Dedifferentiated amniotic fluid mesenchymal stem cell (primary cell): ENCODE measurements at regions not wholly inside any gene's neighbourhood (a gene's known extent, or its start where the extent isn't known, plus 50 kb on each side); places are given as distances from the start of the nearest gene placed in this dataset.
"Not testable (repeated sequence)": the region's sequence is repeated elsewhere in the genome, so short reads cannot be mapped to it uniquely, and the experiment has no call there.

Experiments
- DNase-seq: peaks from one replicate; pipeline ENCODE4 v3.0.0-alpha.2; 2016; ENCODE audit errors: extremely low spot score

DNA sequence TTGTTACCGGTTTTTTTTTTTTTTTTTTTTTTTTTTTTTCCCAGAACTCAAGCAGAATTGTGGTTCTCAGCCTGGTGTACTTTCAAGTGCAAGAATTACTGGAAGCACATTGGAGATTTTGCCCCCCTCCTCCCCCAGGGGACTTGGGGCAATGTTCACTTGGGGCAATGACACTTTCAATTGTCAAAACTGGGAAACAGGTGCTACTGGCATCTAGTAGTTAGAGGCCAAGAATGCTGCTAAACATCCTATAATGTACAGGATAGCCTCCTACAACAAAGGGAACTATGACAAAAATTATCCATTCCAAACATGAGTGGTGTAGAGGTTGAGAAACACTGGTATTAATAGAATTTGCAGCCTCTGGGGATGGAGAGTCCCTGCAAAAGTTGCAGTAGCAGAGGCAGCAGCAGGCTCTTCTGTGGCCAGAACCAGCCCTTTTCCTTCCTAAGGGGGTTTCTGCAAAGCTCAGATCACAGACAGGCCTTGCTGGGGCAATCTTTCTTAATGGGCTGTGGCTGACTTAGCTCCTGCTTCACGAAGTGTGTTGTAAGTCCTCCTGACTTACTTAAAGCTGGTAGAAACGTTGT, 144.3 kb upstream of the MRPS22 start:
- no peak for DNase-seq

DNA sequence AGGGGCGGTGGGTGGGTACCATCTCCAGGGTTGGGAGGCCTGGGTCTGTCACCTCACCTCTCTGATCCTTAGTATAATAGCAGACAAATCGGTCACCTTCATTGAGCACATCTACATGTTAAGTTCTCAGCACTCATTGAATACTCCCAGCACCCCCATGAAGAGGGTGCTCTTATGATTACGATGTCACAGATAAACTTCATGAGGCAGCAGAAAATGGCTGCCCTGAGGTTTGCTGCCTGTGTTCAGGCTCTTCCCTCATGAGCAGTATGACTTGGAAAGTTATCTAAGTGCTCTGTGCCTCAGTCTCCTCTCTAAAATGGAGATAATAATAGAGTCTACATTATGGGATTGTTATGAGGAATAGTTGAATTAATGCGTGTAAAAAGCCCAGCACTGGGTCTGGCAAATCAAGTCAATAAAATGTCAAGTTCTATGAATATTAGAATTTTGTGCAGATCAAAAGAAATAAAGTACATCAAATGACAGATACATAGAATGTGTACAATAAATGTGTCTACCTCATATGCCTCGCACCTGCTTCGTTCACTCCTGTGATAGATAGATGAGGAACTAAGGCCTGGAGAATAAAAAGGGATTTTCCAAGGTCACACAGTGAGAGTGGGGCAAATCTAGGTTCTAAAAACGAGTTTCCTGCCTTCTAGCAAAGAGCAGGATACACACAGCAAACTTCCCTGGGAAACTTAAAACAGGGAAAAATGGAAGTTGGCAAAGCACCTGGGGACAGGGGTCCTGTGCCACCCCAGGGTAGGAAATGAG, 142.2 kb upstream of the MRPS22 start:
- DNase-seq, result no peak

DNA sequence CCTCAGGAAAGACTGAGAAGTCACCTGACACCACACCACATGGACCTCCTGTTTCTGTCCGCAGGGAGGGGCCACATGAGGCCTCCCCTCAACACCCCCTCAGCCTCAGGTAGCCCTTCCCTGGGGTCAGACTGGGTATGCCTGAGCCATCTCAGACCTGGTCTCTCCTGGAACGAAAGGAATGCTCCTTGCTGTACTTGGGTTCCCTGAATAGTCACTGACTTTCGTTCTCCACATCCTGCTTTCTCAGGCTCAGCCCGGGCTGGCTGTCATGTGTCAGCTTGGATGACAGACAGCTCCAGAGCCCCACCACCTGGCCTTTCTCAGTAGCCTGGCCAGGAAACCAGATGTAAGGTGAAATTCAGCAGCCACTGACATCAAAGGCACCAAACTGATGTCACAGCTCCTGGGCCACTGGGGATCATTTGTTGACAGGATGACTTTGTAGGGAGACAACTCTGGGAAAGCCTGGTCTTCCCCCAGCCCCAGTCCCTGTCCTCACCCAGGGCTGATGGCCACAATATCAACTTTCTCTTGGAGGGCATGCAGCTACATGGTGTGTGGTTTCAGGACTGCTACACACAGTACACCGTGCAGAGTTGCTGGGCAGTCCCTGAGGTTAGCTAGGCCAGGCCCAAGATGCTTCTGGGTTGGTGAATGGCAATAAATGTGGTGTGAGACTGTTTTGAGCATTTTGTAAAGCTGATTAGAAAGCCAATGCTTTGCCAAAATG, 141.4 kb upstream of the MRPS22 start:
- no peak for DNase-seq

GRCh38 chr3:139202959-139203349, 140.9 kb upstream of the MRPS22 start:
- no peak for DNase-seq

DNA sequence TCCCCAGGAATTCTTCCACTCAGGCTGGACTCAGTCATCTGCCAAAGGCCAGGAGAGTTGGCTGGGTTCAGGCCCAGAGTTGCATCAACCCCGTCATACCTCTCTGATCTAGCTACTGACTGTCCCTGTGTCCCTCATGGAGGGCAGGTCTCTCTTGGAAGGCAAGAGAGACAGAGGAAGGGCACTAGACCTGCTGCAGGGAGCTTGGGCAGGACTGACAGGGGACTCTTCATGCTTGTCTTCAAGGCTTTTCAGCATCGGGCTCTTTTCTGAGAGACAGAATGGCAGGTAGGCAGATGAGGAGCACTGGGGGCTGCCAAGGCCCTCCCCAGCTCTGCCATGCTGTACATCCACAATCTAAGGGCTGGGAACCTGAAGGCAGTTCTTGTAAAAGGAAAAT, 140.1 kb upstream of the MRPS22 start:
- no peak for DNase-seq

- DNase-seq, result no peak
Observed at GRCh38 chr3:139204728-139205127, 139.1 kb upstream of the MRPS22 start.

GRCh38 chr3:139213936-139214335, 129.9 kb upstream of the MRPS22 start:
- DNase-seq, result no peak

GRCh38 chr3:139216958-139217357, 126.9 kb upstream of the MRPS22 start:
- DNase-seq, result no peak

DNA sequence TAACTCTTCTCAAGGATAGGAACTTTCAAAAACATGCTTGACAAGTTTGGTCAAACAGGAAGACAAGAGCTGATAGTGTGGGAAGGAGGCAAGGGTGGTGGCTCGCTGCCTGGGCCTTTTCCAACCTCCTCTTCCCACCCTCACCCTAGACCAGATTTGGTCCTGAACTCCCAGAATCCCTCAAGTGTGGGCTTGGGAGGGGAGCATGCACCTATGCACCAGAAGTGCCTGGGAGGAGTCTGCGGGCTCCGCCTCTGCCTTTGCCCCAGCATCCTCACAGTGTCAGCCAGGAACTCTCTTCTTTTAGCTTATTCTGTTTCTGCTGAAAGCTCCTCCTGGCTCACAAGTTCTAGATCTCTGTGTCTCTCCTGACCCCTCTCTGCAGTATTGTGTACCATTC, 126.2 kb upstream of the MRPS22 start:
- no peak for DNase-seq

DNA sequence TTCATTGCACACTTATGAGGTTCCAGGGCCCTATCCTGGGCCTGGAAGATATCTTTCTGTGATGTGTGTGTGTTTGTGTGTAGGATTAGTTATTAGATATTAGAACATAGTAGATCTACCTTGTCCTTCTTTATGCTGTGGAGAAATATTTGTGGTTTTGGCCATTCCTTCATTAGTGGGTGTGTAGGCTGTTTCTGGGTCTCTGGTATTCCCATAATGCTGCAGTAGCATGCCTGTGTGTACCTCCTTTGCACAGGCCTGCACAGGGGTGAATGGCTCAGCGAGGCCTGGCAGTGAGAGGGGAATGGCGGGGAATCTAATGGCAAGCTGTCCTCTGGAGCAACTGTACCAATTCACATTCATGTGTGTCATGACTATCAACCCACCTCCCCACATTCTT, 125.8 kb upstream of the MRPS22 start:
- no peak for DNase-seq

DNA sequence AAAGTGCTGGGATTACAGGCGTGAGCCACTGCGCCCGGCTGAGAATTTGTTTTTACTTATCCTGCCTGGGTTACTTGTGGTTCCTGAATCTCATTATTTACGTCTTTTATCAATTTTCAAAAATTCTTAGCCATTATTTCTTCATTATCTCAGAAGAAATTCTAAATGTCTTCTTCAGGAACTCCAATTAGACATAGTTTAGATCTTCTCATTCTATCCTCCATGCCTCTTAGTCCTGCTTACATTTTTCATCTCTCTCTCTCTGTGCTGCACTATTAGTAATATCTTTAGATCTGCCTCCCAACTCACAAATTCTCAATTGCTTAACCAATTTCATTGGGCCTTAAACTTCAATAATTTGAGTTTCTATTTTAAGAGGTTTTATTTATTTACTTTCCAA, 124.4 kb upstream of the MRPS22 start:
- DNase-seq, result no peak

DNA sequence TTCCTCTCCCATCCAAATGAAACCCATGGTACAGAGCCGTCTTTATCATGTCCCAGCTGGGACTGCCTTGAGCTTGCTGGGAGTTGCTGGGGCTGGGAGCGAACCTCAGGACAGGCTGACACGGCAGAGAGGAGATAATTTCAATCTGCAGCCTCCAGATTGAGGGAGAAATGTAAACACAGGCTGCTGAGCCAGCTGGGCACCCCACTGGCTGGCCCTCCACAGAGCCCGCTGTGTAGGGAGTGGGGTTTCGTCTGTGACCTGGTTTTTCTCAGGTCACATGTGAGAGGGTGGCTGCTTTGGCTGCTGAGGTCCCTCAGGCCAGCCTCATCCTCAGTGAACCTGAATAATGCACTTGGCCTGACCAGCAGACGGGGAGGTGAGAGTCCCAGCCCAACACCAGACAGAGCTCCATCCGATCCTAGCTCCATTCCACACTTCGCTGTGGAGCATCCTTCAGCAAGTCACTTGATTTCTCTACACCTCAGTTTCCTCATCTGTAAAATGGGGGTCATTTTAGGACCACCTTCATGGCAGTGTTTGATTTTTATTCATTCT, 121.6 kb upstream of the MRPS22 start:
- no peak for DNase-seq

- no peak for DNase-seq
Observed at GRCh38 chr3:139225548-139225947, 118.3 kb upstream of the MRPS22 start.

DNA sequence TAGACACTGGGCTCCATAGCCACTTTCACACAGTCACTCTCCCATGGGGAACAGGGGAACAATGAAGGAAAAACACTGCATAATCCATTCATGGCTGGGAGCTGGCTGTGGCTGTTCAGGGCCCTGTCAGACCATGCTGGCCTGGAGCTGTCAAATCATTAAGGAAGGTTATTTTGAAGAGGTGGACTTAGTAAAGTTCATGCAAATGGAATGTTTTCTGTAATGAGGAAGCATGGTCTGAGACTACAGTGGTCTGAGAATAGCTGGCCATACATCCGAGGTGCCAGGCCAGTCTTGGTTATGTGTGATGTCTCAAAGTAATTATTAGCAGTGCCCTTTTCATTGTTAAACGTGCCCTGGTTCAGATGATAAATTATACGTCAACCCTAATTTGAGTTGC, 117.1 kb upstream of the MRPS22 start:
- no peak for DNase-seq

GRCh38 chr3:139227165-139227564, 116.7 kb upstream of the MRPS22 start:
- DNase-seq, result no peak

- no peak for DNase-seq
Observed at GRCh38 chr3:139227827-139228226, 116.0 kb upstream of the MRPS22 start.

DNA sequence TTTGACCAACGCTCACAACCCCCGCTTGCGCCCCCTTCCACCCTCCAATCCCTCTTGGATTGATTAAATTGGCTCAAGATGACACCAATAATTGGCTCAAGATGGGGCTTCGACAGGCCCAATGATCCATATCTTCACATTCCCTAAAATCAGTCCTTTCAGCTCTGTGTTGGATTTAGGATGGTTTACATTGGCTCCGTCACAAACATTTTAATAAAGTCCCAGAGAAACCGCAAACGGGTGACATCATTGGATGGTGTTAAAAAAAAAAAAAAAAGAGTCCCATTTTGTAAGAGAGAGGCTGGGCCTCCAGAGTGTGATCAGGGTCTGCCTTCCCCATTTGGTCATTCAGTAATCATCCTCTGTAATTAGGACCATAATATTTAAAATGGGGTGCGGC, 113.4 kb upstream of the MRPS22 start:
- DNase-seq, result peak; percentile 51

GRCh38 chr3:139231555-139232281, 112.1 kb upstream of the MRPS22 start:
- no peak for DNase-seq

DNA sequence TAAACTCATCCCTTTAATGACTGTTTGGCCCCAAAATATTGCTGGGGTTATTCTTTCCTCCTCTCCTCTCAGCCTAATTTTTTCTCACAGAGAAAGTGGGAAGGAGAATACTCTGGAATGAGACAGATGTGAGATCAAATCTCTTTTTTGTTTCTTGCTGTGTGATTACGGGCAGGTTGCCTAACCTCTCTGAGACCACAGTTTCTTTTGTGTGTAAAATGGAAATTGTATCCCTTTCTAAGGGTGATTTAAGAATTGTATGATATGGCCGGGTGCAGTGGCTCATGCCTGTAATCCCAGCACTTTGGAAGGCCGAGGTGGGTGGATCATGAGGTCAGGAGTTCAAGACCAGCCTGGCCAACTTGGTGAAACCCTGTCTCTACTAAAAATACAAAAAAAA, 111.5 kb upstream of the MRPS22 start:
- not testable (repeated sequence) for DNase-seq

GRCh38 chr3:139234491-139234890, 109.3 kb upstream of the MRPS22 start:
- DNase-seq, result no peak

DNA sequence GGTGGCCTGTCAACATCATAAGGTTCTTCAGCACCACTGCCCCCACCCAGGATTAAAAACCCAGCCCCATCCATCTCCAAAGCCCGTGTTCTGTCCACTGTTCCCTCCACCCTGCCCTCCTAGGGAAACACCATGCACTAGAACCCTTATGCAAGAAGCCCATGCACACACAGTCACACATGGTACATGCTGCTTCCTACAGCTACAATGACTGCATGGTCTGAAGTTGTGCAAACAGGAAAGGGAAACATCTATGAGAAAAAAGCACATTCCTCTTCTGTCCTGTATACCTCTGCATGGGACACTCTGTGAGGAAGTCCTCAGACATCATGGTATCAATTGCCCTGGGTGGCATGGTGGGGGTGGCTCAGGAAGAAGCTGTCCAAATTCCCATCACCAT, 108.6 kb upstream of the MRPS22 start:
- DNase-seq, result no peak

GRCh38 chr3:139236336-139236735, 107.5 kb upstream of the MRPS22 start:
- no peak for DNase-seq
